ENCODE measurements at regions not wholly inside any gene's neighbourhood (a gene's known extent, or its start where the extent isn't known, plus 50 kb on each side); places are given as distances from the start of the nearest gene placed in this dataset.

DNA sequence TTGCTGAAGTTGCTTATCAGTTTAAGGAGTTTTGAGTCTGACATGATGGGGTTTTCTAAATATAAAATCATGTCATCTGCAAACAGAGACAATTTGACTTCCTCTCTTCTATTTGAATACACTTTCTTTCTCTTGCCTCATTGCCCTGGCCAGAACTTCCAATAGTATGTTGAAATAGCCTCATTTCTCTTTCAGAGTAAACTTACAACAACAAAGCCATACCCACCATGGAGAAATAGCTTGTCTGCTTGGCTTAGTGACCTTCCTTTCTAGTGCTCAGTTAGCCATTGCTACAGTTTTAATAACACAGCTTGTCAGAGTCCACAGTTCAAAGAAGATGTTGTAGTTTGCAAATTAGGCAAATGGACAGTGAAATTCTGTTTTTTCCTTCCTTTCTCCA, 228.0 kb downstream of the ETAA1 start:
- H3K27me3 ChIP-seq (ENCODE audit: insufficient read depth, low read length), result peaks cover 3% of the 10 kb centered on the region; the same call in 1 of the 2 replicates
- DNase-seq (ENCODE audit: low read depth, low spot score), result no peak
- no peak overlapping the region for H3K27ac ChIP-seq (ENCODE audit: low read depth, low read length)
- TF ChIP-seq ZFX (IDR thresholded peaks at IDR 0.05), result no peak
- TF ChIP-seq SRF (IDR thresholded peaks at IDR 0.05; ENCODE audit: low read depth), result no peak
- TF ChIP-seq, protein P1, sequence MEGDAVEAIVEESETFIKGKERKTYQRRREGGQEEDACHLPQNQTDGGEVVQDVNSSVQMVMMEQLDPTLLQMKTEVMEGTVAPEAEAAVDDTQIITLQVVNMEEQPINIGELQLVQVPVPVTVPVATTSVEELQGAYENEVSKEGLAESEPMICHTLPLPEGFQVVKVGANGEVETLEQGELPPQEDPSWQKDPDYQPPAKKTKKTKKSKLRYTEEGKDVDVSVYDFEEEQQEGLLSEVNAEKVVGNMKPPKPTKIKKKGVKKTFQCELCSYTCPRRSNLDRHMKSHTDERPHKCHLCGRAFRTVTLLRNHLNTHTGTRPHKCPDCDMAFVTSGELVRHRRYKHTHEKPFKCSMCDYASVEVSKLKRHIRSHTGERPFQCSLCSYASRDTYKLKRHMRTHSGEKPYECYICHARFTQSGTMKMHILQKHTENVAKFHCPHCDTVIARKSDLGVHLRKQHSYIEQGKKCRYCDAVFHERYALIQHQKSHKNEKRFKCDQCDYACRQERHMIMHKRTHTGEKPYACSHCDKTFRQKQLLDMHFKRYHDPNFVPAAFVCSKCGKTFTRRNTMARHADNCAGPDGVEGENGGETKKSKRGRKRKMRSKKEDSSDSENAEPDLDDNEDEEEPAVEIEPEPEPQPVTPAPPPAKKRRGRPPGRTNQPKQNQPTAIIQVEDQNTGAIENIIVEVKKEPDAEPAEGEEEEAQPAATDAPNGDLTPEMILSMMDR (IDR thresholded peaks at IDR 0.05 in 2 of 3, conservative IDR thresholded peaks at IDR 0.05 in 1 of 3; ENCODE audit: borderline replicate concordance in 1 of 3, insufficient read depth in 1 of 3, low read depth in 2 of 3, low read length in 2 of 3), result no peak
- TF ChIP-seq CBX3 (IDR thresholded peaks at IDR 0.05; ENCODE audit: low read depth), result no peak
- TF ChIP-seq JUND (IDR thresholded peaks at IDR 0.05), result no peak
- TF ChIP-seq, protein P2, sequence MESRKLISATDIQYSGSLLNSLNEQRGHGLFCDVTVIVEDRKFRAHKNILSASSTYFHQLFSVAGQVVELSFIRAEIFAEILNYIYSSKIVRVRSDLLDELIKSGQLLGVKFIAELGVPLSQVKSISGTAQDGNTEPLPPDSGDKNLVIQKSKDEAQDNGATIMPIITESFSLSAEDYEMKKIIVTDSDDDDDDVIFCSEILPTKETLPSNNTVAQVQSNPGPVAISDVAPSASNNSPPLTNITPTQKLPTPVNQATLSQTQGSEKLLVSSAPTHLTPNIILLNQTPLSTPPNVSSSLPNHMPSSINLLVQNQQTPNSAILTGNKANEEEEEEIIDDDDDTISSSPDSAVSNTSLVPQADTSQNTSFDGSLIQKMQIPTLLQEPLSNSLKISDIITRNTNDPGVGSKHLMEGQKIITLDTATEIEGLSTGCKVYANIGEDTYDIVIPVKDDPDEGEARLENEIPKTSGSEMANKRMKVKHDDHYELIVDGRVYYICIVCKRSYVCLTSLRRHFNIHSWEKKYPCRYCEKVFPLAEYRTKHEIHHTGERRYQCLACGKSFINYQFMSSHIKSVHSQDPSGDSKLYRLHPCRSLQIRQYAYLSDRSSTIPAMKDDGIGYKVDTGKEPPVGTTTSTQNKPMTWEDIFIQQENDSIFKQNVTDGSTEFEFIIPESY (IDR thresholded peaks at IDR 0.05; ENCODE audit: extremely low read depth, insufficient replicate concordance, low read length), result no peak
- TF ChIP-seq ELF1 (IDR thresholded peaks at IDR 0.05; ENCODE audit: borderline replicate concordance, low read depth), result no peak
- no peak for TF ChIP-seq EZH2phosphoT487 (IDR thresholded peaks at IDR 0.05; ENCODE audit: borderline replicate concordance)
- H3K9ac ChIP-seq (ENCODE audit: low read length), result no peak overlapping the region
- H3K36me3 ChIP-seq (ENCODE audit: control insufficient read depth in 1 of 2, insufficient read depth in 2 of 2, low read length in 2 of 2), result no peaks in the 10 kb centered on the region
- RAD21 ChIA-PET (ENCODE audit: low non-redundant PET in 1 of 2, low total read pairs in 2 of 2, uncharacterized antibody in 2 of 2, unreplicated experiment in 2 of 2), result no interaction called here
- no peaks in the 10 kb centered on the region for H3K79me2 ChIP-seq (ENCODE audit: insufficient read depth, low read length)
- H3K9me2 ChIP-seq (ENCODE audit: insufficient read depth), result no peaks in the 10 kb centered on the region
- CTCF ChIA-PET, result no interaction called here
- H3K4me1 ChIP-seq (ENCODE audit: control insufficient read depth in 1 of 2, insufficient read depth in 2 of 2, low read length in 2 of 2), result no peaks in the 10 kb centered on the region
- intact Hi-C loops (cut with micrococcal nuclease), result no loop called here
- H3K4me3 ChIP-seq (replicated peaks in 1 of 2; ENCODE audit: low read depth in 1 of 2, low read length in 2 of 2), result no peak overlapping the region
- no peak overlapping the region for H2AFZ ChIP-seq (ENCODE audit: low read depth, low read length, poor library complexity, severe bottlenecking)
- no peaks in the 10 kb centered on the region for H3K9me3 ChIP-seq (ENCODE audit: control insufficient read depth in 1 of 2, insufficient read depth in 1 of 2, low read depth in 1 of 2, low read length in 2 of 2)
- no peak overlapping the region for H3K4me2 ChIP-seq (ENCODE audit: low read length)
- H4K20me1 ChIP-seq (ENCODE audit: insufficient read depth), result no peaks in the 10 kb centered on the region
- BruUV-seq (replicated peaks), result no TSS peak
- ATAC-seq, result no peak
- POLR2A ChIA-PET, result no interaction called here

Data from HCT116 (cell line).